ENCODE measurements at regions not wholly inside any gene's neighbourhood (a gene's known extent, or its start where the extent isn't known, plus 50 kb on each side); places are given as distances from the start of the nearest gene placed in this dataset.
"Not testable (repeated sequence)": the region's sequence is repeated elsewhere in the genome, so short reads cannot be mapped to it uniquely, and the experiment has no call there.

GRCh38 chr9:21533597-21533996 lies 51.5 kb upstream of the IFNE start:
- H3K27me3 ChIP-seq (replicated peaks in 1 of 7), result peaks cover 0 to 13% (median under 1%) of the 10 kb centered on the region in 7 donors
- H3K36me3 ChIP-seq, result no peaks in the 10 kb centered on the region
- H3K27ac ChIP-seq, result no peak overlapping the region
- no peaks in the 10 kb centered on the region for H3K4me1 ChIP-seq
- no peaks in the 10 kb centered on the region for H3K9me3 ChIP-seq
- intact Hi-C loops (cut with DNase I; ENCODE audit: low total_unique reads), result no loop called here
- 58 to 67% (median 60%) methylated on average over 4 of the region's 4 CpGs for WGBS, 5 donors
- H3K4me3 ChIP-seq, result no peak overlapping the region
- DNase-seq, result no peak
- TF ChIP-seq POLR2A (IDR thresholded peaks at IDR 0.05), result no peak
- TF ChIP-seq POLR2AphosphoS5 (IDR thresholded peaks at IDR 0.05), result no peak
- no peak for TF ChIP-seq CTCF (IDR thresholded peaks at IDR 0.05 in 8 of 11, conservative IDR thresholded peaks at IDR 0.05 in 3 of 11)

GRCh38 chr9:21535396-21535795 lies 53.3 kb upstream of the IFNE start:
- 85 to 97% (median 94%) methylated on average over 2 of the region's 2 CpGs for WGBS, 5 donors
- peaks cover 0 to 12% (median 0%) of the 10 kb centered on the region in 7 donors for H3K27me3 ChIP-seq (replicated peaks in 1 of 7)
- H3K4me3 ChIP-seq, result no peak overlapping the region
- intact Hi-C loops (cut with DNase I; ENCODE audit: low total_unique reads), result no loop called here
- no peaks in the 10 kb centered on the region for H3K9me3 ChIP-seq
- TF ChIP-seq POLR2AphosphoS5 (IDR thresholded peaks at IDR 0.05) (no peak), POLR2A (IDR thresholded peaks at IDR 0.05) (no peak), CTCF (IDR thresholded peaks at IDR 0.05 in 8 of 11, conservative IDR thresholded peaks at IDR 0.05 in 3 of 11) (no peak)
- no peak overlapping the region for H3K27ac ChIP-seq
- no peaks in the 10 kb centered on the region for H3K4me1 ChIP-seq
- no peaks in the 10 kb centered on the region for H3K36me3 ChIP-seq
- DNase-seq, result no peak

- WGBS, 5 donors, result 47 to 65% (median 53%) methylated on average over 2 of the region's 2 CpGs
- no peak for DNase-seq
- no peak for TF ChIP-seq POLR2A (IDR thresholded peaks at IDR 0.05)
- no peaks in the 10 kb centered on the region for H3K36me3 ChIP-seq
- no peak overlapping the region for H3K4me3 ChIP-seq
- H3K4me1 ChIP-seq, result no peaks in the 10 kb centered on the region
- H3K27me3 ChIP-seq (replicated peaks in 1 of 7), result peaks cover 0 to 6% (median 0%) of the 10 kb centered on the region in 7 donors
- intact Hi-C loops (cut with DNase I; ENCODE audit: low total_unique reads), result no loop called here
- peaks cover 0 to 7% (median 0%) of the 10 kb centered on the region in 8 donors for H3K9me3 ChIP-seq
- H3K27ac ChIP-seq, result no peak overlapping the region
These were observed 60.7 kb upstream of the IFNE start for GRCh38 chr9:21542787-21543186.

GRCh38 chr9:21543187-21543586 lies 61.1 kb upstream of the IFNE start:
- H3K9me3 ChIP-seq, result peaks cover 0 to 7% (median 0%) of the 10 kb centered on the region in 8 donors
- 80 to 91% (median 87%) methylated on average over 4 of the region's 4 CpGs for WGBS, 5 donors
- intact Hi-C loops (cut with DNase I; ENCODE audit: low total_unique reads), result no loop called here
- H3K4me1 ChIP-seq, result no peaks in the 10 kb centered on the region
- DNase-seq, result no peak
- no peak overlapping the region for H3K4me3 ChIP-seq
- H3K27ac ChIP-seq, result no peak overlapping the region
- peaks cover 0 to 6% (median 0%) of the 10 kb centered on the region in 7 donors for H3K27me3 ChIP-seq (replicated peaks in 1 of 7)
- H3K36me3 ChIP-seq, result no peaks in the 10 kb centered on the region
- no peak for TF ChIP-seq POLR2AphosphoS5 (IDR thresholded peaks at IDR 0.05)
- TF ChIP-seq CTCF (IDR thresholded peaks at IDR 0.05 in 8 of 11, conservative IDR thresholded peaks at IDR 0.05 in 3 of 11), result no peak
- no peak for TF ChIP-seq POLR2A (IDR thresholded peaks at IDR 0.05)

- H3K4me3 ChIP-seq; DNase-seq; intact Hi-C loops (cut with DNase I; ENCODE audit: low total_unique reads); H3K36me3 ChIP-seq; H3K9me3 ChIP-seq; H3K27ac ChIP-seq; H3K4me1 ChIP-seq; H3K27me3 ChIP-seq (replicated peaks in 1 of 7): not testable (repeated sequence)
- 73 to 93% (median 83%) methylated on average over 4 of the region's 4 CpGs for WGBS, 5 donors
These were observed 61.7 kb upstream of the IFNE start for GRCh38 chr9:21543816-21544215.
